ENCODE measurements at regions not wholly inside any gene's neighbourhood (a gene's known extent, or its start where the extent isn't known, plus 50 kb on each side); places are given as distances from the start of the nearest gene placed in this dataset.

DNA sequence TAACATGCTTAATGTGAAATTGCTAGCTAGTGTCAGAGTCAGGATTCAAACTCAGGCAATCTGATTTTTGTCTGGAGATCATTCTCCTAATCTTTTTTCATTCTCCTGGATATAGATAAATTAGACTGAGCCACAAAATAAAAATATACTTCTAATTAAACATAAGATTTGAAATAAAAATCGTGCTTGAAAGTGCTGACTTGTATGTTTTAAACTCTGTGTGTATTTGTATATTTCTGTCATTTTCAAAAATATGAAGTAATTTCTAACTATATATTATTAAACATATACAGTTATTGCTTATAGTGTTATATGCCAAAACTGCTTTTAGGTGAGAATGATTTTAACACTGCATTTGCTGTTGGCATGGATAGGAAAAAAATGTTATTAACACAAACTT, 239.4 kb downstream of the KCNJ2 start:
- Histone ChIP-seq H3K9me3 (ENCODE audit: control insufficient read depth in 2 of 3, insufficient read depth in 1 of 3, low read length in 3 of 3) (no peaks in the 10 kb centered on the region), H3K36me3 (ENCODE audit: control insufficient read depth in 2 of 3, insufficient read depth in 3 of 3, low read length in 3 of 3) (no peaks in the 10 kb centered on the region), H3K4me3 (ENCODE audit: low read length in 3 of 3) (no peak overlapping the region), H3K4me1 (ENCODE audit: control insufficient read depth in 2 of 3, insufficient read depth in 2 of 3, low read depth in 1 of 3, low read length in 3 of 3) (no peaks in the 10 kb centered on the region), H3K27ac (ENCODE audit: low read depth in 2 of 2, low read length in 2 of 2) (no peak overlapping the region), H3K9ac (ENCODE audit: low read length in 3 of 3) (no peak overlapping the region), H3K27me3 (ENCODE audit: control insufficient read depth, insufficient read depth, low read length) (no peaks in the 10 kb centered on the region)
- no peak for DNase-seq
- intact Hi-C loops (cut with DNase I), result no loop called here
- FAIRE-seq, result no peak
- TF ChIP-seq, protein P1, sequence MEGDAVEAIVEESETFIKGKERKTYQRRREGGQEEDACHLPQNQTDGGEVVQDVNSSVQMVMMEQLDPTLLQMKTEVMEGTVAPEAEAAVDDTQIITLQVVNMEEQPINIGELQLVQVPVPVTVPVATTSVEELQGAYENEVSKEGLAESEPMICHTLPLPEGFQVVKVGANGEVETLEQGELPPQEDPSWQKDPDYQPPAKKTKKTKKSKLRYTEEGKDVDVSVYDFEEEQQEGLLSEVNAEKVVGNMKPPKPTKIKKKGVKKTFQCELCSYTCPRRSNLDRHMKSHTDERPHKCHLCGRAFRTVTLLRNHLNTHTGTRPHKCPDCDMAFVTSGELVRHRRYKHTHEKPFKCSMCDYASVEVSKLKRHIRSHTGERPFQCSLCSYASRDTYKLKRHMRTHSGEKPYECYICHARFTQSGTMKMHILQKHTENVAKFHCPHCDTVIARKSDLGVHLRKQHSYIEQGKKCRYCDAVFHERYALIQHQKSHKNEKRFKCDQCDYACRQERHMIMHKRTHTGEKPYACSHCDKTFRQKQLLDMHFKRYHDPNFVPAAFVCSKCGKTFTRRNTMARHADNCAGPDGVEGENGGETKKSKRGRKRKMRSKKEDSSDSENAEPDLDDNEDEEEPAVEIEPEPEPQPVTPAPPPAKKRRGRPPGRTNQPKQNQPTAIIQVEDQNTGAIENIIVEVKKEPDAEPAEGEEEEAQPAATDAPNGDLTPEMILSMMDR (IDR thresholded peaks at IDR 0.05; ENCODE audit: borderline replicate concordance, extremely low read depth, insufficient read depth), result no peak

DNA sequence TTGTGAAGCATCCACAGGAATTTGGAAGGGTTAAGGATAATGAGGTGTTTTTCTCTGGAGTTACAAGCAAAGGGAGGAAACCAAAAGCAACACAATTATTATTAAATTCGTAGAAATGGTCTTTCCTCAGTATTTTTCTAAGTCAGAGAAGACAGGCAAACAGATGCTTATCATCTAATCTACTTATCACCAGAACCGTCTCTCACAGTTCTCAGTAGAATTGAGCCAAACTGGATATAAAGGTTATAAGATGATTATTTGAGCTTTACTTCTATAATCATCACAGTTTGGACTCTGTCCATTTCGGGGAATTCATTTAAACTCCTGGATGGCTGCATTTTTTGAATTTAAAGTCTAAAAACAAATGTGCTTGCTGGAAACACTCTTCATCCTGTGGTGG, 245.0 kb downstream of the KCNJ2 start:
- TF ChIP-seq, protein P1 (IDR thresholded peaks at IDR 0.05; ENCODE audit: borderline replicate concordance, extremely low read depth, insufficient read depth), result no peak
- intact Hi-C loops (cut with DNase I), result no loop called here
- DNase-seq (no peak), FAIRE-seq (no peak)
- Histone ChIP-seq H3K4me3 (ENCODE audit: low read length in 3 of 3) (no peak overlapping the region), H3K4me1 (ENCODE audit: control insufficient read depth in 2 of 3, insufficient read depth in 2 of 3, low read depth in 1 of 3, low read length in 3 of 3) (no peaks in the 10 kb centered on the region), H3K27ac (ENCODE audit: low read depth in 2 of 2, low read length in 2 of 2) (no peak overlapping the region), H3K27me3 (ENCODE audit: control insufficient read depth, insufficient read depth, low read length) (no peaks in the 10 kb centered on the region), H3K9ac (ENCODE audit: low read length in 3 of 3) (no peak overlapping the region), H3K9me3 (ENCODE audit: control insufficient read depth in 2 of 3, insufficient read depth in 1 of 3, low read length in 3 of 3) (no peaks in the 10 kb centered on the region), H3K36me3 (ENCODE audit: control insufficient read depth in 2 of 3, insufficient read depth in 3 of 3, low read length in 3 of 3) (no peaks in the 10 kb centered on the region)

DNA sequence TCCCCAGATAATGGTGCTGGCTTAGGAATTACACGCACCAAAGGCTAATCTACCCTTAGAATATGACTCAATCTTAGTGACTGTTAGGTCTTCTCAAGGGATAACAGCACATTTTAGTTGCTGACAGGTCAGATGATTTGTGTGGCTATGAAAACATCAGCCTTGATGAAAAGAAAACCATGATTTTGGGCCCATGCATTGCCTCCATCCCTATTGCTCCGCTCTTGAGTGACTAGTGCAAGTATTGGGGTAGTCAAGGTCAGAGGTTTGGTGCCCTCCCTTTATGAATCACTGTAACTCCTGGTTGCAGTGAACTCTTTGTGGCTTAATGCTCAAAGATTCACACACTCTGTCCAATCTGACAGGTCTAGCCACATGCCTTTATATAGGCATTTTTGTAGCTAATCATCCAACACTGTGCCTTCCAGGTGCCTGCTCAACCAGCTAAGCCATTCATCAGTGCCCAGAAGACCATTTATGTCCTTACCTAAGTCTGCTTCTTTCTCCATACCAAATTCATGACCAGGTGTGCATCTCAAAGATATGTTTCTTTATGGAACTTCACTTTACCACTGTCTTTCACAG, 251.6 kb downstream of the KCNJ2 start:
- FAIRE-seq (no peak), DNase-seq (no peak)
- Histone ChIP-seq H3K36me3 (ENCODE audit: control insufficient read depth in 2 of 3, insufficient read depth in 3 of 3, low read length in 3 of 3) (no peaks in the 10 kb centered on the region), H3K4me3 (ENCODE audit: low read length in 3 of 3) (no peak overlapping the region), H3K27ac (ENCODE audit: low read depth in 2 of 2, low read length in 2 of 2) (no peak overlapping the region), H3K27me3 (ENCODE audit: control insufficient read depth, insufficient read depth, low read length) (no peaks in the 10 kb centered on the region), H3K4me1 (ENCODE audit: control insufficient read depth in 2 of 3, insufficient read depth in 2 of 3, low read depth in 1 of 3, low read length in 3 of 3) (no peaks in the 10 kb centered on the region), H3K9me3 (ENCODE audit: control insufficient read depth in 2 of 3, insufficient read depth in 1 of 3, low read length in 3 of 3) (no peaks in the 10 kb centered on the region), H3K9ac (ENCODE audit: low read length in 3 of 3) (no peak overlapping the region)
- intact Hi-C loops (cut with DNase I), result no loop called here
- TF ChIP-seq, protein P1 (IDR thresholded peaks at IDR 0.05; ENCODE audit: borderline replicate concordance, extremely low read depth, insufficient read depth), result no peak

DNA sequence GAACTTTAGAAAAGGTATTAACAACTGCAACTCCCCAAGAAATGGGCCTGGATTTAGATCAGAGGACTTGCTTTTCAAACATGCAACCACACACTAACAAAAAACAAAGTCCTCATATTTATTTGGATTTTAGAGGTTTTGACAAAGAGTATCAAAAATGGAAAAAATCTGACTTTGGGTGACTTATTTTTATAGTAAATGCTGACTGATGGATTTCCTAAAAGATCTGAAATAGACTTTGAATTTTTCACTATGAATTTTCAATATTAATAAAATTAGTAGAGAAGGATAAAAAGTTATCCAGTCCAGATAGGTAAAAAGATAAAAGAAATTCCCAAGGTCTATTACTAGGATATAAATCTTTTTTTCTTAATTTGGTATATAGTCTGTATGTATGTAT, 253.5 kb downstream of the KCNJ2 start:
- intact Hi-C loops (cut with DNase I), result no loop called here
- H3K27ac ChIP-seq (ENCODE audit: low read depth in 2 of 2, low read length in 2 of 2), result no peak overlapping the region
- TF ChIP-seq, protein P1 (IDR thresholded peaks at IDR 0.05; ENCODE audit: borderline replicate concordance, extremely low read depth, insufficient read depth), result no peak
- no peaks in the 10 kb centered on the region for H3K4me1 ChIP-seq (ENCODE audit: control insufficient read depth in 2 of 3, insufficient read depth in 2 of 3, low read depth in 1 of 3, low read length in 3 of 3)
- no peaks in the 10 kb centered on the region for H3K27me3 ChIP-seq (ENCODE audit: control insufficient read depth, insufficient read depth, low read length)
- no peaks in the 10 kb centered on the region for H3K36me3 ChIP-seq (ENCODE audit: control insufficient read depth in 2 of 3, insufficient read depth in 3 of 3, low read length in 3 of 3)
- no peak overlapping the region for H3K9ac ChIP-seq (ENCODE audit: low read length in 3 of 3)
- FAIRE-seq (no peak), DNase-seq (no peak)
- no peak overlapping the region for H3K4me3 ChIP-seq (ENCODE audit: low read length in 3 of 3)
- H3K9me3 ChIP-seq (ENCODE audit: control insufficient read depth in 2 of 3, insufficient read depth in 1 of 3, low read length in 3 of 3), result no peaks in the 10 kb centered on the region

Data from kidney (tissue), 13 donors.